Lower lobe of right lung (tissue), 2 donors: ENCODE measurements at regions not wholly inside any gene's neighbourhood (a gene's known extent, or its start where the extent isn't known, plus 50 kb on each side); places are given as distances from the start of the nearest gene placed in this dataset.

Source experiments
- ATAC-seq, 2 donors: fragments of 200-7000 bp; cut with Tn5 transposase; one replicate each; pipeline ENCODE4 v1.9.1; 2020 to 2022; ENCODE audit warnings: mild to moderate bottlenecking in 2 of 2, moderate library complexity in 2 of 2
- DNase-seq: peaks from one replicate; pipeline ENCODE4 v3.0.0-alpha.2; 2020
- H3K27ac ChIP-seq: fragments of 200-600 bp; one replicate; pipeline ENCODE4 v1.8.0; 2022
- H3K27me3 ChIP-seq: fragments of 200-600 bp; one replicate; pipeline ENCODE4 v1.8.0; 2022; ENCODE audit warnings: low read depth
- H3K36me3 ChIP-seq: fragments of 200-600 bp; one replicate; pipeline ENCODE4 v1.8.0; 2022; ENCODE audit warnings: mild to moderate bottlenecking
- H3K4me1 ChIP-seq: fragments of 200-600 bp; one replicate; pipeline ENCODE4 v1.8.0; 2022
- H3K4me3 ChIP-seq: fragments of 200-600 bp; one replicate; pipeline ENCODE4 v1.8.0; 2022; ENCODE audit warnings: mild to moderate bottlenecking
- H3K9me3 ChIP-seq: fragments of 200-600 bp; one replicate; pipeline ENCODE4 v1.8.0; 2022
- intact Hi-C: fragments of 100-400 bp; cut with DNase I; formaldehyde crosslinking; loops from one replicate; pipeline ENCODE4 v1.11.0; 2022
- TF ChIP-seq, protein P1 (sequence below): fragments of 200-600 bp; IDR thresholded peaks from one replicate; pipeline ENCODE4 v1.8.0; 2022; ENCODE audit warnings: antibody characterized with exemption, mild to moderate bottlenecking
- donor health status: DM: no; HTN: yes; CAD: no; lungs with severe emphysema.

DNA sequence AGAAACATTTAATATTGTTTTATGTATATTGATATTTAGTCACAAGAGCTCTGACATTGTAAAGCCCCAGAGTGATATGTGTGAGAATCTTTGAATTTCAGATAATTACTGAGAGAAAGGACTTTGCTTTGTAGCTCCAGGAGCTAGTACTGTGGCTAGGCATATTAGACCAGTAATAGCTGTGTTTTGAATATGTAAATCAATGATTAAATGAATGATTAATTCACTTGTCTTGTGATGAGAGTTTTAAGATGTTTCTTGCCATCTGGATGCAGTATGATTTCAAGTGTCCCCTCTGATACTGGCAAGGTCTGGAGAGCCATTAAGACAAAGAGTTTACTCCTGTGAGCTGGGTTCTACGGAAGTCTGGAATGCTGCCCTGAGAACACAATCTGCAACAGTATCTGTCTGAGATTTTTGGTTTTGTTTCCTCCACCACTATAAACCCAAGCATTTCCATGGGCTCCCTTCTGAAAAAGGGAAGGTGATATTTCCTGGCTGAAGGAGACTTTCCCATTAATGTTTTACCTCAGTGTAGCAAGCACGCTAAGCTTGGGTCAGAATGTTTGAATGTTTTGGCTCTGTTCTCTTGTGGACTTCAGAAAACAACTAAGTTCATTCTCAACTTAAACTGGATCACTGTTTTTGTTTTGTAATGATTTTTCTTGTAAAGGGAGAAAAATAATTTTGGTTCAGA, 61.3 kb upstream of the BICC1 start:
- DNase-seq: no peak
- no peak overlapping the region for H3K27ac ChIP-seq
- no peak overlapping the region for H3K4me3 ChIP-seq
- no peaks in the 10 kb centered on the region for H3K27me3 ChIP-seq
- TF ChIP-seq, protein P1, sequence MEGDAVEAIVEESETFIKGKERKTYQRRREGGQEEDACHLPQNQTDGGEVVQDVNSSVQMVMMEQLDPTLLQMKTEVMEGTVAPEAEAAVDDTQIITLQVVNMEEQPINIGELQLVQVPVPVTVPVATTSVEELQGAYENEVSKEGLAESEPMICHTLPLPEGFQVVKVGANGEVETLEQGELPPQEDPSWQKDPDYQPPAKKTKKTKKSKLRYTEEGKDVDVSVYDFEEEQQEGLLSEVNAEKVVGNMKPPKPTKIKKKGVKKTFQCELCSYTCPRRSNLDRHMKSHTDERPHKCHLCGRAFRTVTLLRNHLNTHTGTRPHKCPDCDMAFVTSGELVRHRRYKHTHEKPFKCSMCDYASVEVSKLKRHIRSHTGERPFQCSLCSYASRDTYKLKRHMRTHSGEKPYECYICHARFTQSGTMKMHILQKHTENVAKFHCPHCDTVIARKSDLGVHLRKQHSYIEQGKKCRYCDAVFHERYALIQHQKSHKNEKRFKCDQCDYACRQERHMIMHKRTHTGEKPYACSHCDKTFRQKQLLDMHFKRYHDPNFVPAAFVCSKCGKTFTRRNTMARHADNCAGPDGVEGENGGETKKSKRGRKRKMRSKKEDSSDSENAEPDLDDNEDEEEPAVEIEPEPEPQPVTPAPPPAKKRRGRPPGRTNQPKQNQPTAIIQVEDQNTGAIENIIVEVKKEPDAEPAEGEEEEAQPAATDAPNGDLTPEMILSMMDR: no peak
- H3K4me1 ChIP-seq: no peaks in the 10 kb centered on the region
- no peaks in the 10 kb centered on the region for H3K9me3 ChIP-seq
- H3K36me3 ChIP-seq: no peaks in the 10 kb centered on the region
- intact Hi-C loops: no loop called here
- no peak for ATAC-seq

DNA sequence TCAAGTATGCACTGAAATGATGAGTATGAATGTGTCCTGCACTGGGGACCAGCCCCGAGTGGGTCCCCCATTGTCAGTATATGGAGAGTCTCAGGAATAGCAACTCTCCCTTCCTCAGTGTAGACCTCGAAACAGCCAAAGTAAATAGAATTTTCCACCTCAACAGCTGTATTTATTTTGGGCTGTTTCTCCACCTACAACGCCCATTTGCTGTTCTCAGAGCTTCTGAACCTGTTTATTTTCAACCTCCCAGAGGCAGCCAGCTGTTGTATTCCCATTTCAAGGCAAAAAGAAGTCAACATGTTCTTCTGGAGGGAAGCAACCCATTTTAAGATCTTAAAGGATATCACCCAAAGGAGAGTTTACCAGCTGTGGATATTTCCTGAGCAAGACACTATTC, 59.6 kb upstream of the BICC1 start:
- Histone ChIP-seq H3K36me3 (no peaks in the 10 kb centered on the region), H3K4me1 (no peaks in the 10 kb centered on the region), H3K27ac (no peak overlapping the region), H3K27me3 (no peaks in the 10 kb centered on the region), H3K4me3 (no peak overlapping the region), H3K9me3 (no peaks in the 10 kb centered on the region)
- DNase-seq (no peak), ATAC-seq (no peak)
- TF ChIP-seq, protein P1: no peak
- intact Hi-C loops: no loop called here

- H3K9me3 ChIP-seq: no peaks in the 10 kb centered on the region
- no peaks in the 10 kb centered on the region for H3K27me3 ChIP-seq
- no peak for ATAC-seq
- intact Hi-C loops: no loop called here
- no peaks in the 10 kb centered on the region for H3K4me1 ChIP-seq
- TF ChIP-seq, protein P1: no peak
- DNase-seq: no peak
- H3K27ac ChIP-seq: no peak overlapping the region
- no peaks in the 10 kb centered on the region for H3K36me3 ChIP-seq
- H3K4me3 ChIP-seq: no peak overlapping the region
These were observed 56.5 kb upstream of the BICC1 start for GRCh38 chr10:58456179-58456578.

DNA sequence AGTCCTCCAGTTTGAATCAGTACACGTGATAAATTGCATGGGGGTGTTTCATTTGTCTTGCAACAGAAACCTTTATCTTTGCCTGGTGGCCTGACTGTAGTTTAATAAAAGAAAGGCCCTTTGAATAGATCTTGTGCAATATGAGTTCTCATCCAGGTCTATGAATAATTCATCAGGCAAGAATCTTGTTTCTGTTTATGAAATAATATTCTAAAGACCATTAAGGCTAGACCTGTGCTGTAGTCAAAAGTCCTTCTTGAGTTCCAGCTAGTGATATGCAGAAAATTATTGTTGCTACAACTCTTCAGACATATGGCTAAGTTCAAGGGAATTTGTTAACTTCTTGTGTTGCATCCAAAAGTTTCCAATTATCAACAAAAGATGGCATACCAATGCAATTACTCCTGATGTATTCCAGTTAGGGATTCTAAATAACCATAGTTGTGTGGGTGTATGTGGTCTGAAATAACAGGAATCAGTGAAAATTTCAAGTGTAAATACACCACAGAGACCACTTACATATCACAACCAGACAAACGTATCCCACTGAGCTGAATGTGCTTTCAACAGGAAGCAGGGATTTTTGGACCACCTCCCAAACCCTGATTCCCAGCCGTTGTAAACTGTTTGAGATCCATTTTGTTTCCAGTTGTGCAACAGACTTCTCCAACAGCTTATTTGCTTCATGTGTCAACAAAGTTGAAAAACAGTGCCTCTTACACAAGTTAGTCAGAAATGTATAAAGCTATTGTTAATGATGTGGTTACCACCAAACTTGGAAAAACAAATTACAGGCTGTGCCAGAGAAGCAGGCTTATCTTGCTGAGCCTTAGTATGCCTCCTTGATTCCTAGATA, 54.7 kb upstream of the BICC1 start:
- Histone ChIP-seq H3K27me3 (no peaks in the 10 kb centered on the region), H3K36me3 (no peaks in the 10 kb centered on the region), H3K9me3 (no peaks in the 10 kb centered on the region), H3K4me3 (no peak overlapping the region), H3K27ac (peak overlapping the region; percentile 31), H3K4me1 (no peaks in the 10 kb centered on the region)
- ATAC-seq (peak; percentile 27 to 37), DNase-seq (no peak)
- TF ChIP-seq, protein P1: no peak
- intact Hi-C loops: no loop called here

DNA sequence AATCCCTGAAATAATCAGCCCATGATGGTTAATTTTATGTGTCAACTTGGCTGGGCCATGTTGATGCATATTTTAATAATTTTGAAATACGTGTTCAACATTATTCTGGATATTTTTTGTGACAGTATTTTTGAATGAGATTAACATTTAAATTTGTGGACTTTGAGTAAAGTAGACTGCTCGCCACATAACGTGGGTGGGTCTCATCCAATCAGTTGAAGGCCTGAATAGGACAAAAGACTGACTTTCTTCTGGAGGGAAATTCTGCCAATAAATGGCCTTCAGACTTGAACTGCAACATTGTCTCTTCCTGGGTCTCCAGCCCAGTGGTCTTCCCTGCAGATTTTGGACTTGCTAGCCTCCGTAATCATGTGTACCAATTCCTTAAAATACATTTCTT, 53.6 kb upstream of the BICC1 start:
- TF ChIP-seq, protein P1: no peak
- ATAC-seq (no peak), DNase-seq (no peak)
- Histone ChIP-seq H3K4me3 (no peak overlapping the region), H3K9me3 (no peaks in the 10 kb centered on the region), H3K36me3 (no peaks in the 10 kb centered on the region), H3K27ac (no peak overlapping the region), H3K27me3 (no peaks in the 10 kb centered on the region), H3K4me1 (no peaks in the 10 kb centered on the region)
- intact Hi-C loops: no loop called here
